MM.1S (cell line): ENCODE measurements at regions not wholly inside any gene's neighbourhood (a gene's known extent, or its start where the extent isn't known, plus 50 kb on each side); places are given as distances from the start of the nearest gene placed in this dataset.

Experiments
- DNase-seq: peaks from one replicate; pipeline ENCODE4 v3.0.0-alpha.2; 2015
- H2AFZ ChIP-seq: fragments of 300-600 bp; sonication (generic); 2 replicates; pipeline ENCODE4 v1.6.0; 2016; ENCODE audit warnings: antibody characterized with exemption, low read length
- H3F3A ChIP-seq: fragments of 300-600 bp; sonication (generic); 2 replicates; pipeline ENCODE4 v1.6.1; 2016; ENCODE audit warnings: mild to moderate bottlenecking, antibody characterized with exemption, low read length, moderate library complexity, mixed read lengths; ENCODE audit not compliant: insufficient read depth
- H3K27ac ChIP-seq: fragments of 300-600 bp; sonication (generic); 2 replicates; pipeline ENCODE4 v1.5.1; 2016; ENCODE audit warnings: mild to moderate bottlenecking, low read length
- H3K27me3 ChIP-seq: fragments of 300-600 bp; sonication (generic); replicated peaks from 2 replicates; pipeline ENCODE4 v1.6.0; 2016; ENCODE audit warnings: low read length; ENCODE audit not compliant: insufficient read depth
- H3K36me3 ChIP-seq: fragments of 300-600 bp; sonication (generic); replicated peaks from 2 replicates; pipeline ENCODE4 v1.6.1; 2016; ENCODE audit warnings: mild to moderate bottlenecking, low read length, mixed read lengths; ENCODE audit not compliant: insufficient read depth
- H3K4me1 ChIP-seq: fragments of 300-600 bp; sonication (generic); 2 replicates; pipeline ENCODE4 v1.6.1; 2016; ENCODE audit warnings: low read length, mixed read lengths
- H3K4me2 ChIP-seq: fragments of 300-600 bp; sonication (generic); 2 replicates; pipeline ENCODE4 v1.6.0; 2016; ENCODE audit warnings: low read depth, low read length
- H3K4me3 ChIP-seq: fragments of 300-600 bp; sonication (generic); 2 replicates; pipeline ENCODE4 v1.5.1; 2016; ENCODE audit warnings: low read length, mixed read lengths
- H3K79me2 ChIP-seq: fragments of 300-600 bp; sonication (generic); 2 replicates; pipeline ENCODE4 v1.6.1; 2016; ENCODE audit warnings: mixed run types, low read length, mixed read lengths
- H3K9ac ChIP-seq: fragments of 300-600 bp; sonication (generic); 2 replicates; pipeline ENCODE4 v1.6.1; 2016; ENCODE audit warnings: low read length, mixed read lengths
- H3K9me2 ChIP-seq: fragments of 300-600 bp; sonication (generic); replicated peaks from 2 replicates; pipeline ENCODE4 v1.6.1; 2016; ENCODE audit warnings: mild to moderate bottlenecking, low read length, mixed read lengths; ENCODE audit not compliant: insufficient read depth
- H3K9me3 ChIP-seq: fragments of 300-600 bp; sonication (generic); replicated peaks from 2 replicates; pipeline ENCODE4 v1.6.1; 2016; ENCODE audit warnings: mild to moderate bottlenecking, low read length, mixed read lengths; ENCODE audit not compliant: insufficient read depth
- H4K20me1 ChIP-seq: fragments of 300-600 bp; sonication (generic); 2 replicates; pipeline ENCODE4 v1.6.1; 2016; ENCODE audit warnings: mild to moderate bottlenecking, low read length, moderate library complexity, mixed read lengths; ENCODE audit not compliant: insufficient read depth
- EZH2 ChIP-seq: fragments of 300-600 bp; sonication (generic); optimal IDR thresholded peaks from 2 replicates; pipeline ENCODE3; 2017; ENCODE audit warnings: low read depth, mild to moderate bottlenecking, antibody characterized with exemption, low read length, mixed read lengths
- EZH2phosphoT487 ChIP-seq: fragments of 300-600 bp; sonication (generic); IDR thresholded peaks from 2 replicates; pipeline ENCODE4 v1.6.1; 2018; ENCODE audit warnings: antibody characterized with exemption, low read length
- TF ChIP-seq, protein P1 (sequence below): fragments of 300-600 bp; sonication (generic); IDR thresholded peaks from 2 replicates; pipeline ENCODE4 v1.5.1; 2016; ENCODE audit warnings: antibody characterized with exemption, low read length, mixed read lengths

DNA sequence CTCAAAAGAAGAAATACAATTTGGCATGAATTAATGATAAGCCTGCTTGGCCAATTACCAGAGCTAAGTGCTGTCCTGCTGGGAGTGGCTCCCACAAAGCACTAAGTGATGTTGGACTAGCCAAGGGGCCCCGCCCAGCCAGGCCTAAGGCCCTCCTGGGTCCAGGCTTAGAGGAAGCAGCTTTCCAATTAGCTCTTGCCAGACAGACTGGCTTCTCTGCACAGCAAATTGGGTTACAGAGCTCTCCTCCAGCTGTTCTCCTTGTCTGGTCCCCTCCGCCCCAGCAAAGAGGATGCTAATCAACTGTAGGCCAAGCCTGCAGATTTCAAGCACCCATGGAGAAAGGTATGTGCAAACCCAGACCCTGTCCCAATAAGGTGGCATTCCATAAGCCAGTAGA, 151.9 kb downstream of the DMRTA2 start:
- TF ChIP-seq EZH2 = no peak
- TF ChIP-seq EZH2phosphoT487 = no peak
- TF ChIP-seq, protein P1, sequence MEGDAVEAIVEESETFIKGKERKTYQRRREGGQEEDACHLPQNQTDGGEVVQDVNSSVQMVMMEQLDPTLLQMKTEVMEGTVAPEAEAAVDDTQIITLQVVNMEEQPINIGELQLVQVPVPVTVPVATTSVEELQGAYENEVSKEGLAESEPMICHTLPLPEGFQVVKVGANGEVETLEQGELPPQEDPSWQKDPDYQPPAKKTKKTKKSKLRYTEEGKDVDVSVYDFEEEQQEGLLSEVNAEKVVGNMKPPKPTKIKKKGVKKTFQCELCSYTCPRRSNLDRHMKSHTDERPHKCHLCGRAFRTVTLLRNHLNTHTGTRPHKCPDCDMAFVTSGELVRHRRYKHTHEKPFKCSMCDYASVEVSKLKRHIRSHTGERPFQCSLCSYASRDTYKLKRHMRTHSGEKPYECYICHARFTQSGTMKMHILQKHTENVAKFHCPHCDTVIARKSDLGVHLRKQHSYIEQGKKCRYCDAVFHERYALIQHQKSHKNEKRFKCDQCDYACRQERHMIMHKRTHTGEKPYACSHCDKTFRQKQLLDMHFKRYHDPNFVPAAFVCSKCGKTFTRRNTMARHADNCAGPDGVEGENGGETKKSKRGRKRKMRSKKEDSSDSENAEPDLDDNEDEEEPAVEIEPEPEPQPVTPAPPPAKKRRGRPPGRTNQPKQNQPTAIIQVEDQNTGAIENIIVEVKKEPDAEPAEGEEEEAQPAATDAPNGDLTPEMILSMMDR = no peak
- H3K27ac ChIP-seq = no peak overlapping the region
- no peak overlapping the region for H3K9ac ChIP-seq
- H3K9me3 ChIP-seq = no peaks in the 10 kb centered on the region
- H4K20me1 ChIP-seq = no peaks in the 10 kb centered on the region
- no peak overlapping the region for H3K4me2 ChIP-seq
- H3K9me2 ChIP-seq = no peaks in the 10 kb centered on the region
- H3F3A ChIP-seq = no peaks in the 10 kb centered on the region
- H3K4me3 ChIP-seq = no peak overlapping the region
- H3K27me3 ChIP-seq = no peaks in the 10 kb centered on the region
- no peak overlapping the region for H2AFZ ChIP-seq
- H3K79me2 ChIP-seq = no peaks in the 10 kb centered on the region
- no peak for DNase-seq
- H3K4me1 ChIP-seq = no peaks in the 10 kb centered on the region
- H3K36me3 ChIP-seq = no peaks in the 10 kb centered on the region

DNA sequence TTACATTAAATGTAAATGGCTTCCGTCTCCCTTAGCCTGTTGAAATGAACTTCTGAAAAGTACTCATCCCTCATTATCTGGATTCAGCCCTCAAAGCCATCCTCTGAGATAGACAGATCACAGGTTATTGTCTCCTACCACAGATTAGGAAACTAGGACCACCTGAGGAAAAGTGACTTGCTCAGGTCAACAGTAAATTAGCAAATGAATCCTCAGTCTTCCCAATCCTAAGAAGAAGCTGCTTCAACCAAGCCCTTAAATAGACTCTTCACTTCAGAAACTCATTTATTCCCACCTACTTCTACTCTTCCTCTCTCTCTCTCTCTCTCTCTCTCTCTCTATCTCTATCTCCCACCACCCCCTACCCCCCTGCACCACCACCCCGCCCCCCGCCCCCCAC, 152.3 kb downstream of the DMRTA2 start:
- no peaks in the 10 kb centered on the region for H3F3A ChIP-seq
- H3K27me3 ChIP-seq = no peaks in the 10 kb centered on the region
- no peak for DNase-seq
- no peak overlapping the region for H3K4me3 ChIP-seq
- H4K20me1 ChIP-seq = no peaks in the 10 kb centered on the region
- no peak overlapping the region for H3K27ac ChIP-seq
- H3K9me2 ChIP-seq = no peaks in the 10 kb centered on the region
- no peaks in the 10 kb centered on the region for H3K36me3 ChIP-seq
- no peak overlapping the region for H3K4me2 ChIP-seq
- no peaks in the 10 kb centered on the region for H3K79me2 ChIP-seq
- H2AFZ ChIP-seq = no peak overlapping the region
- no peak overlapping the region for H3K9ac ChIP-seq
- no peaks in the 10 kb centered on the region for H3K4me1 ChIP-seq
- H3K9me3 ChIP-seq = no peaks in the 10 kb centered on the region
- TF ChIP-seq EZH2 (no peak), EZH2phosphoT487 (no peak)
- TF ChIP-seq, protein P1 = no peak

DNA sequence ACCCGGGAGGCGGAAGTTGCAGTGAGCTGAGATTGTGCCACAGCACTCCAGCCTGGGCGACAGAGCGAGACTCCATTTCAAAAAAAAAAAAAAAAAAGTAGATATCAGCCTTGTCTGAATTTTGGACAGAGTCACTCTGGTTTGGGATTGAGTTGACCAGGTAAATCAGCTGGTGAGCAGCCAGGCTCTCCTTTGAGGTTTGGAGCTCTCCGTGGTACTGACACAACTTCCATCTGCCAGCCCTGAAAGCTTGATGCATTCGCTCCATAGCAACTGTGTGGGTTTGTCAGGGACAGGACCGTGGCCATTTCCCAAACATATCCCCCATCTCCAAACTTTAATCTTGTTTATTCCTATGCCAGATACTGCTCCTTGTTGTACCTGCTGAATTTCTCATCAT, 155.2 kb downstream of the DMRTA2 start:
- no peaks in the 10 kb centered on the region for H3F3A ChIP-seq

More for the DNA sequence above, 155.2 kb downstream of the DMRTA2 start:
- Histone ChIP-seq H3K27me3 (no peaks in the 10 kb centered on the region), H3K36me3 (no peaks in the 10 kb centered on the region), H3K9me2 (no peaks in the 10 kb centered on the region), H2AFZ (no peak overlapping the region), H4K20me1 (no peaks in the 10 kb centered on the region), H3K27ac (no peak overlapping the region), H3K9ac (no peak overlapping the region), H3K4me1 (no peaks in the 10 kb centered on the region), H3K9me3 (no peaks in the 10 kb centered on the region), H3K4me2 (no peak overlapping the region), H3K79me2 (no peaks in the 10 kb centered on the region), H3K4me3 (no peak overlapping the region)
- TF ChIP-seq EZH2phosphoT487 (no peak), EZH2 (no peak)
- TF ChIP-seq, protein P1 = no peak
- peak; percentile 47 for DNase-seq
